ES-I3 (cell line): ENCODE measurements at regions not wholly inside any gene's neighbourhood (a gene's known extent, or its start where the extent isn't known, plus 50 kb on each side); places are given as distances from the start of the nearest gene placed in this dataset.

Experiments
- H3K36me3 ChIP-seq: 2 replicates; pipeline ENCODE4 v1.6.1; 2013; ENCODE audit warnings: mild to moderate bottlenecking, low read length, control low read depth, moderate library complexity; ENCODE audit not compliant: insufficient read depth
- H3K4me1 ChIP-seq: 2 replicates; pipeline ENCODE4 v1.6.1; 2013; ENCODE audit warnings: mild to moderate bottlenecking, control low read depth, low read length; ENCODE audit not compliant: insufficient read depth
- H3K9ac ChIP-seq: 2 replicates; pipeline ENCODE4 v1.6.1; 2013; ENCODE audit warnings: low read depth, mild to moderate bottlenecking, low read length, moderate library complexity
- H3K9me3 ChIP-seq: 2 replicates; pipeline ENCODE4 v1.6.1; 2013; ENCODE audit warnings: mild to moderate bottlenecking, low read length, moderate library complexity; ENCODE audit not compliant: control insufficient read depth, insufficient read depth

DNA sequence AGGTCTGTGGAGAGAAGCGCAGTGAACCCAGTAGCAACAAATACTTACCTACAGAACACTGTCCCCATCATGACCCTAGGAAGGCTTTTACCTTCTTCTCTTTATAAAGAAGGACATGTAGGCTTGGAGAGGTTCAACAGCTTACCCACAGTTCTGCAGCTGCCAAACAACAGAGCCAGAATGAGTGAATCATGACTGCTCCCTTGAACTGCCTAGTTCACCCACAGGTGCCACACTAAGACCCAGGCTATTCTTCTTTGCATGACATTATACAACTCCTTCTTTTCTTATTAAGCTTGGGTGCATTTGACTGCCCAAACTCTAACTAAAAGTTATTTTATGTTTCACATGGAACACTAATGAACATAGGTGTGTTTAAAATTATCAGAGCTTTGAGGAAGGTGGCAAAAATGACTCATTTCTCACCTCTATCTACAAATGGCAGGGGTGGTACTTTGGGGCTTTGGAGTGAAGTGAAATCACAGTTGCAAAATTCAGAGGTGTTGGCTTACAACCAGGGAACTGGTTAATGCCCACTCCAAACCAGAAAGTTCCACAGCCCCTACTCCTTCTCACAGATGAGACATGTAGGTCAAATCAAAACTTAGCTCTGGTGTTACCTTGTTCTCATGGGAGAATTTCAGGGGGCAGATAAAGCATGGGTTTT is 201.6 kb downstream of the SEMA6A start:
- no peaks in the 10 kb centered on the region for H3K36me3 ChIP-seq
- no peaks in the 10 kb centered on the region for H3K9me3 ChIP-seq
- peaks cover 9% of the 10 kb centered on the region; the same call in 1 of the 2 replicates for H3K4me1 ChIP-seq
- no peak overlapping the region for H3K9ac ChIP-seq

DNA sequence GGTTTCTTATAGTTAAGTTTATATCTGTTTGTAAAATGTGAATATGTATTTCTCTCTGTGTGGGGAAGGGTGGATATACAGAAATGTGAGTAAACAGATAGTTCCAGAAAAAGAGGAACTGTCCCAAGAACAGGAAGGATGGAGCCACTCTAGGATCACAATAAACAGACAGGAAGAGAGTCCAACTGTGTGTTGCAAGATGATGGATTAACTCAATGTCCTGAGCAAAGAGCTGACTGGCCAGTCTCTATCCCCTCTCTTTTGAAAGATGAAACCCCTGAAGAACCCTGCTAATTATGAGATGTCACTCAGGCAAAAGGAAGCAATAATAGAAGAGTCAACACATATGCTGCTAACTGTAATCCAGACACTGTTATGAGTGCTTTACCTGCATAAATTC is 202.7 kb downstream of the SEMA6A start:
- Histone ChIP-seq H3K36me3 (no peaks in the 10 kb centered on the region), H3K4me1 (peaks cover 9% of the 10 kb centered on the region; the same call in 1 of the 2 replicates), H3K9me3 (no peaks in the 10 kb centered on the region), H3K9ac (no peak overlapping the region)

DNA sequence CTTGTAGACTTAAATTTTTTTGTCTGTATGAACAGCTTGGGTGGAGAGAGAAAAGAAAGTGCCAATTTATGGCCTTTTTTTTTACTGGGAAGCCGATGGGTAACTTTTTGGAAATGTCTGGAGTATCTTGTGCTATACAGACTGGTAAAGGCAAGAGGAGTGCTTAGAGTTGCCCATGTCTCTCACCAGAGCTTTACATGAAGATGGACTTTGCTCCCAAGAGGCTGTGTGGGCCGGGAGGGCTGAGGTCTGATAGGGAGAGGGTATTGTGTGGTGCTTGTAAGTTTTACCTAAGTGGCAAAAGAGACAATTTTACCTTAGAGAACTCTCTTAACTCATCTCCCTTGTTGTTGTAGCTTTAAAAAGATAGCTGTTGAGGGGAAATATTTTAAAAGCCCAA is 203.2 kb downstream of the SEMA6A start:
- Histone ChIP-seq H3K36me3 (no peaks in the 10 kb centered on the region), H3K9ac (no peak overlapping the region), H3K9me3 (no peaks in the 10 kb centered on the region), H3K4me1 (peaks cover 9% of the 10 kb centered on the region; the same call in 1 of the 2 replicates)

DNA sequence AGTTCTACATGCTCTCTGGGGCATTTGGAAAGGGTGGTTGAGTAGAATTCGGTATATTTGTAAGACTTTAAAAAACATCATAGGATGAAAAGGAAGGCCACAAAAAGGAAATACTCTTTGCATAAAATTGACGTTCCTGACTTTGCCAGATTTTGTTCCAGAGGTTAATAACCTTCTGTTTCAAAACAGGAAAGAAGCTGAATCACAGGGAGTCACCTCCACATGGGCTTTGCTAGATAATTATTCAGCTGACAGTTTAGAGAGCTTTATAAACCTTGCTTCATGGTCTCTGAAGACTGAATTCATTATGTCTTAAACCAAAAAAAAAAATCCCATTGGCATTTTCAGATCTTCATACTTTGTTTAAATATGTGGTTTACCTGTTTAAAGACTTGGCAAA is 203.7 kb downstream of the SEMA6A start:
- H3K9me3 ChIP-seq: no peaks in the 10 kb centered on the region
- no peak overlapping the region for H3K9ac ChIP-seq

DNA sequence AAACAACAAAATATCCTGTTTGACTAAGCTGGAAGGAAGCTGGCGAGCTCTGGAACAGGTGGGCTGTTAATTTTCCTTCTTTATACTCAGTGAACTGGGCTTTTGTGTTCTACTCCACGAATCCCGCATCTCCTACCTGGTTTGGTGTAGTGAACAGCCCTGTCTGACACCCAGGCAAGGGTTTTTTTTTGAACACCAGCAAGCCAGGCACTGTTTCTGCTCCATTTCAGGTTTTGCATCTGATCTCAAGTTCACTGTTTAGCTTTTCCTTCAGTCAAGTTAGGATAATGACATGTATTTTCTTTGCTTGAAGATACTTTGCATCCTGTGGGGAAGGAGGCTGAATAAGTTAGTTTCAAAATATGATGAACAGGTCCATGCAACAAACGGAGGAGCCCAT is 204.5 kb downstream of the SEMA6A start:
- no peaks in the 10 kb centered on the region for H3K36me3 ChIP-seq
- H3K9ac ChIP-seq: no peak overlapping the region
- H3K4me1 ChIP-seq: peaks cover 9% of the 10 kb centered on the region; the same call in 1 of the 2 replicates
- H3K9me3 ChIP-seq: no peaks in the 10 kb centered on the region

More for the DNA sequence above, 203.7 kb downstream of the SEMA6A start:
- H3K36me3 ChIP-seq: no peaks in the 10 kb centered on the region
- H3K4me1 ChIP-seq: peaks cover 9% of the 10 kb centered on the region; the same call in 1 of the 2 replicates

DNA sequence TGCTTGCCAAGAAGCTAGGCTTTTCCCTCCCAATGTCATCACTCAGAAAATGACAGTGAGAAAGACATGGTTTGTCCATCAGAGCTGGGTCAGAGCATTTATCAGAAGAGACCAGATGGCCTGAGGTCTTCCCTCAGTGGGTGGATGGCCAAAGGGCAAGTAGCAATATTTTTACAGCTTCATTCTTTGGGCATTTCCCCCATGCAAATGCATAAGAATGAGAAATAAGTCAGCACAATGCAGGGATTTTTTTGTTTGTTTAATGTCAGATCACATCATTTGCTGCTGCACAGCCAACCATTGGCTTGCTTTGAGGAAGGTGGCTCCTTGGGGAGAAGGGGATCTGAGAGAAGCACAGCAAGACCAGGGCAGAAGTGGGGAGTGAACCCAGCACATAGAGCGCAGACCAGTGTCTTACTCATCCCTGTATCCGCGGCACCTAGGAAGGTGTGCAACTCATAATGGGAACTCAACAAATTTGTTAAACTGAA is 209.6 kb downstream of the SEMA6A start:
- no peaks in the 10 kb centered on the region for H3K36me3 ChIP-seq
- peaks cover 3% of the 10 kb centered on the region; the same call in 1 of the 2 replicates for H3K4me1 ChIP-seq
- no peaks in the 10 kb centered on the region for H3K9me3 ChIP-seq
- no peak overlapping the region for H3K9ac ChIP-seq

DNA sequence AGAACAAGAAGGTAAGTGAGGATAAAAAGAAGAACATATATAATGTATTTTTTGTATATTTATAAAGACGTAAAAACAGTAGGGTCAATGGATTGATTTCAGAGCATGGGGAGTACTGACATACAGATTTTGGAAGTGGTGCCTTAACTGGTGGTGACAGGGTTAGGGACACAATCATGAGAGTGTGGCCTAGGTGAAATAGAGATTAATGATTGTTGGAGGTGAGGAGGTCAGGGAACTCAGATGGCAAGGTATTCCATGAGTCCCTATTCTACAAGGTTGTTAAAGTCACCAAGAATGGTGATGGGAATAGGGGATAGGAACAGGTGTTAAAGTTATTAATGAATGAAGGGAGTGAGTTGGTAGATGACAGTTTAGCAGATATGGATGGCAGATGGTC is 210.8 kb downstream of the SEMA6A start:
- Histone ChIP-seq H3K9me3 (no peaks in the 10 kb centered on the region), H3K4me1 (no peaks in the 10 kb centered on the region), H3K36me3 (no peaks in the 10 kb centered on the region), H3K9ac (no peak overlapping the region)

DNA sequence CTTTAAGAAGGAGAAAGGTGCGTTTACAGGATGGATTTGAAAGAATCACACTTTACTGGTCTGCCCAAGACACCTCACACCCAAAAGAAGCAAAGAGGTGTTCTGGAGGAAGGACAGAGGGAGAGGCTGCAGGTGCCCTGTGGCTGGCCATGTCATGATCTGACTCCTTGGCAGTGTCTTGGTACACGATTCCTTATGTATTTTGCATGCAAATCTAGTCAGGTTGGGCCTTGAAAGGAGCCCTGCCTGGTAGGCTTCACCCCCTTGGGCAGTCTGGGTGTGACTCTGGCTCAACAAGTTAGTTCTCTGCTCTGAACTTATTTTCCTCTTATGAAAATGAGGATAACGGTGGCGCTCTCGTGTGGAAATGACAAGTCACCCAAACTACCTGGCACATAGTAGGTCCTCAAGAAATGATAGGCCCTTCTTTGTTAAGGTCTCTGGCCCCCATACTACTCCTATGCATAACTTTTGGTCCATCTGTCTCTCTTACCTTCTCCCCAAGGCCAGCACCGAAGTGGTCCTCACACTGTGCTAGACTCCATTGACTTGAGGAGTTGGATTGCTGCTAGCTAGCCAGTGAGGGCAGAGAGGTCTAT is 212.5 kb downstream of the SEMA6A start:
- Histone ChIP-seq H3K9ac (no peak overlapping the region; the same call in 1 of the 2 replicates), H3K9me3 (no peaks in the 10 kb centered on the region), H3K4me1 (no peaks in the 10 kb centered on the region), H3K36me3 (no peaks in the 10 kb centered on the region)

DNA sequence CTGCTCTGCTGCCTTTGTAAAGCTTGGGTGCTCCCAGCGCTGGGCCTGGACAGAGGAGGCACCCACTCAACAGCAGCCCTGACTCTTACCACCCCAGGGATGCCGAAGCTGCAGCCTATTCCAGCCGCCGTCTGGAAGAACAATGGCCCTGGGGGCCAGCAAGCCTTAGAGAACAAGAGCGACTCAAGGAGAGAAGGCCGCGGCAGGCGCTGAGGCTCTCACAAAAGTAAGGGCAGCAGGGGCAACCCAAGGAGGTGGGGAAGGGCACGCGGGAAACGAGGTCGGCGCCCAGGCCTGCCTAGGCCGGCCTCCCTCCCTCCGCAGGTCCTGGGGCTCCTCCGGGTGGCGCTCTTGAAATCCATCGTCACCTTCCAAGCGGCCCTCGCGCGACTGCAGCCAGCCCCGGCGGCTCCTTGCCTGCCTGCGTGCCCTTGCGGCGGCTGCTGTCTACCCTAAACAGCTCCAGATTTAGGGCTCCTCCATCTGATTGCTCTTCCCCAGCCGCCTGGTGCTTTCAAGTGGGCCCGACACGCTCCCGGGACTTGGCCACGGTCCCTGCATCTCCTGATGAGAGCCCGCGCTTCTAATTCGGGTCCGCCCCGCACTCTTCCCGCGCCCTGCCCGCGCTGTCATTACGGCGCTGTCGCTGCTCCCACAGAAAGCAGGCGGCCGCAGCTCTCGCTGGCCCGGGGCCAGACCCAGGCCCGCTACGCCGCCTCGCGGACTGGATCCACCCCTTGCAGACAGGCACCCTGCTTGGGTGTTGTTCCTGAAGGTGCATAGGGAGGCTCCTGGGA is 213.3 kb downstream of the SEMA6A start:
- no peaks in the 10 kb centered on the region for H3K36me3 ChIP-seq
- no peaks in the 10 kb centered on the region for H3K4me1 ChIP-seq
- H3K9me3 ChIP-seq: no peaks in the 10 kb centered on the region
- peak overlapping the region; percentile 14; the same call in 1 of the 2 replicates for H3K9ac ChIP-seq

DNA sequence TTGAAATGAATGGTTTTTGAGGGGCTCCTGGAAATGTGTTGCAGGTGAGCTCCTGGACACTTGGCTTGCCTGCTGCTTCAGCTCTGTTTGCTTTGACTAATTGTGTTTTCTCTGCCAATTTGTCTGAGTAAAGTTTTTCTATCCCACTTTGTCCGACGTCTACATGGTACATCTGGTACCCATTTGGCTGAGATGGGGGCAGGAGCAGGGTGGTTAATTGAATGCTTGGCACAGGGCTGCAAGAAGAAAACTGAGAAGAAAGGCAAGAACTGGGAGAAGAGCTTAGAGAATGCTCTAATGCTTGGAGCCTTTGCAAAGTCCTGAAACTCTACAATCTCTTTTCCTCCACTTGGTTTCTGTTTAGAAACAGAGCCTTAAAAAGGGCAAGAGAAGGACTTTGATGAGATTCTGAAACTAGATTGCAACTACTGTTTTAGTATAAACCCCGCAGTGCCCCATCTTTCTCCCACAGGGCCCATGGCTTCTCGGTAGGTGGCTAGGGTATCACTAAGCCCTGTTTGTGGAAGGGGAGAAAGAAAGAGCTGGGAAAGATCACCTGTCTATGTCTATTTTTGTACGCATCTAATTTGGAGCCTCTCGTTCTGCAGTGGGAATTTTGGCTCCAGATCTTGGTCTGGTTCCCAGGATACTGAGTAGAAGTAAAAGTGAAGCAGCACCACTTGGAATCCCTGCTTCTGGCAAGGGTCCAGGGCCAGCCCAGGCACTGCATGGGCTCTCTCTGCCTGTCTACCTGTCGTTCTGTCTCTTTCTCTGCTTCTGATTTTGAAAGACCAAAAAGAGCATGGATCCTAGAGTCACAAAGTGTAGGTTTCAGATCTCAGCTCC is 214.4 kb downstream of the SEMA6A start:
- no peaks in the 10 kb centered on the region for H3K4me1 ChIP-seq
- H3K9ac ChIP-seq: no peak overlapping the region
- H3K9me3 ChIP-seq: no peaks in the 10 kb centered on the region
- H3K36me3 ChIP-seq: no peaks in the 10 kb centered on the region

DNA sequence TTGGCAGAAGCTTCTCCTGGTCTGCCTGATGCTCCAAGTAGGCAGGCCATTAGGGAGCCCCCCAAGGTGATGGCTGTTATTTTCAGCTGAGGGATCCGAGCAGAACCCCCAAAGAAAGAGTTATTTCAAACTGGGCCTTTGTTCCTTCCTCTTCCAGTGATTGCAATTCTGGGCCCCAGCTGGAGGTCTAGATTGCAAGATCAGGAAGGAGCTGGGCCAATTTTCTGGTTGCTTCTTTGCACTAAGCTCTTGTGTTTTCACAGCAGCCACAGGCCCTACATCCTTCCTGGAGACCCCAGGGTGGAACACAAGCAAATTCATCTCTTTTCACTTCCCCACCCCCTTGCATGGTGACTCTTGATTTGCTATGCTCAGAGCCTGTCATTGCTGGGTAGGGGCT is 215.0 kb downstream of the SEMA6A start:
- no peak overlapping the region for H3K9ac ChIP-seq
- no peaks in the 10 kb centered on the region for H3K36me3 ChIP-seq
- no peaks in the 10 kb centered on the region for H3K4me1 ChIP-seq
- H3K9me3 ChIP-seq: no peaks in the 10 kb centered on the region

DNA sequence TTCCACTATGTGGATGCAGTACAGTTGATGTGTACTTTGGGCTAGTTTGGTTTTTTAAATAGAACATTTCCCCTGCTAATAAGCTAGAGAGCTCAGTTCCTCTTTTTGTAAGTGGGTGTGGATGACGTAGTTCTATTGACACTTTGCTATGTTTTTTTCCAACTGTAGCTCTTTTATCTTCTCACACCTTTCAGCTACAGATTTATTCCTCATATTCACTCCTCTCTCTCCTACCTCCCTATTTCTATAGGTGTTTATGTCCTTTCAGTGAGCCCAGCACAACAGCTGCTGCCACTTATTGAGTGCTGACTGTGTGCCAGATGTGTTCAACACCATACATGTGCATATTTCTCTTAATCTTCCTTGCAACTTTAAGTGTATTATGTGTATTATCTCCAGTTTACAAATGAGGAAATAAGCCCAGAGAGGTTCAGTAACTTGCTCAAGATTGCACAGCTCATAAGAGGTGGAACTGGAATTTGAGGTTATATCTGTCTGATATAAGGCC is 215.7 kb downstream of the SEMA6A start:
- Histone ChIP-seq H3K9ac (no peak overlapping the region), H3K9me3 (0 out of 2 replicates have a peak, but pooled peaks cover 2% of the 10 kb centered on the region), H3K4me1 (no peaks in the 10 kb centered on the region), H3K36me3 (no peaks in the 10 kb centered on the region)

DNA sequence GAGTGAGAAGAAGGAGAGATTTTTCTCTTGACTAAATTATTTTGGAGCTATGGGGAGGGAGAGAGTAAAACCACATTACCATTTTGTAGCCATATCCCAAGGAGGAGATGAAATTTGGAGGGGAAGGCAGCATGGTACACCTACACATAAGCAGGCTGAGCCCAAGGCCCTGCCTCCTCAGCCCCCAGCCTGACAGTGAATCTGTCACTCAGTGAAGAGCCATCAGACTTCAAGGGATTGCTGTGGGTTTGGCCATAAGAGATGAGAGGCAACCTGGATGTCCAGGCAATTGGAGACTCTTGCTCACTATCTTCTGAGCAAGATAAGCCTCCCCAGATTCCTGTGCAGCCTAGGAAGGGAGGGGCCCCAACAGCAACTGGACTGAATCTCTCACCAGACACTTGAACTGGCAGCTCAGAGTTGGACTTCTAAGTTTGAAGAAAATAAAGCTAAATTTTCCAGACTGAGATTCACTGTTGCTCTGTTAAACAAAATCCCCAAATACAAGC is 216.6 kb downstream of the SEMA6A start:
- no peaks in the 10 kb centered on the region for H3K4me1 ChIP-seq
- H3K9me3 ChIP-seq: 0 out of 2 replicates have a peak, but pooled peaks cover 3% of the 10 kb centered on the region
- no peaks in the 10 kb centered on the region for H3K36me3 ChIP-seq
- no peak overlapping the region for H3K9ac ChIP-seq
